Renal cortex interstitium (tissue), 11 donors: ENCODE measurements at regions not wholly inside any gene's neighbourhood (a gene's known extent, or its start where the extent isn't known, plus 50 kb on each side); places are given as distances from the start of the nearest gene placed in this dataset.

Source experiments
- DNase-seq, 11 donors: peaks; one replicate each; pipeline ENCODE4 v3.0.0-alpha.2; 2013; ENCODE audit warnings: low read depth in 9 of 11, low spot score in 4 of 11; ENCODE audit errors: extremely low read depth in 1 of 11

GRCh38 chr12:16675438-16675837 is 69.5 kb upstream of the LMO3 start:
- no peak for DNase-seq

DNA sequence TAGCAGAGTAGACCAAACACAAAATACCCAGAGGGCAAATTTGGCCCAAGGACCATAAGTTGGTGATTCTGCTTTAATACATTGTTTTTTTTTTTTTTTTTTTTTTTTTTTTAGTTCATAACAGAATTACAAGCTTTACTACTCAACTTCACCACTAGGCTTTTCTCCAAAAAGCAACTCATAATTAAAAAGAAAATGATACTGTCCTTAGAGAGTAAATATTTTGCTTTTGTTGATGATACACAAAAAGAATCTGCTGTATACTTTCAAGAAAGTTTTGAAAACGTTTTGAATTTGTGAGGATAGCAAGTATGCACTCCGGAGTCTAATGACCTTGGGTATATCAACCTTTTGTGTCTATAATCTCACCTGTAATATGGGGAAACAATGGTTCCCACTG is 68.9 kb upstream of the LMO3 start:
- DNase-seq = no peak

DNA sequence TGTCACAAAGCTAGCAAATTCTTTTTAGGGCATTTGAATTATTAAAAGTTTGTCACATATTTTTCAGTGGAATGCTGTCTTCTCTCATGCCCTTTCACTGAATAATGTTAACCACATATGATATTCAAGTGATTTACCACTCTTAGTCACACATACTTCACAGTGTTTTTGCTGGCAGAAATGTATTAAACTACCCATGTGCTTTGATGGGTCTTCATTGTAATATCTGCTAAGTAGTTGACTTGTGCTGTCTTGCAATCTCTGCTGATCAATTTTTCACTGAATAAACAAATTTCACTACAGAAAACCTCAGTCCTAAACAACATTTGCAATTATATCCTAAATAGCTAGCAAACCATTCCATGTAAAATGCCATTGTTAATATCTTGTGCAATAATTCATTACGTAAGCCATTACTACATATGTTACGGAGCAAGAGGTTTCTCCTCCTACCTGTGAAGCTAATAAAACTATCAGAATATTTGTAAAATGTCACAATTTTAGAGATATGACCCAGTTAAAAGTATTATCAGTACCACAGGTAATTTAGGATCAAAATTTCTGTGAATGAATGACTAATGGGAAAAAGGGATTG is 64.6 kb upstream of the LMO3 start:
- no peak for DNase-seq

GRCh38 chr12:16669756-16670155 is 63.8 kb upstream of the LMO3 start:
- no peak for DNase-seq

DNA sequence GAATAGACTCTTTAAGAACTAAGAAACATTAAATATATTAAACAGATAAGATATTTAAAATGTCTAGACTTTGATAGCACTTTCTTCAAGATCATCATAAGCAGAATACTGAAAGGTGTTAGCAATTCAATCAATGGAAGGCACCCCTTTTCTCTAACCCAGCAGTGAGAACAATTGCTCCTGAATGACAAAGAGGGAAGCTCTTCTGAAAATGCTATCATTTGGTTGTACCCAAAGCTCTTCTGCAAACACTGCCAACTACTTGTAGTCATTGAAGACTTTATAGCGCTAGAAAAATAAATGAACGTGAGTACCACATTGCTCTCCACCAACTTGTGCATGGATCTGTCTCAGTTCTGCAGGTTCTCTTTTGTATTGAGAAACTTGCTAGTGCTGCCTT is 62.2 kb upstream of the LMO3 start:
- no peak for DNase-seq

- DNase-seq = no peak
These were observed 52.7 kb upstream of the LMO3 start for GRCh38 chr12:16658699-16659098.
